IPS-20b (cell line): ENCODE measurements at regions not wholly inside any gene's neighbourhood (a gene's known extent, or its start where the extent isn't known, plus 50 kb on each side); places are given as distances from the start of the nearest gene placed in this dataset.

ENCODE experiments used
- H3K27ac ChIP-seq: one replicate; pipeline ENCODE4 v1.5.1; 2013; ENCODE audit warnings: low read length
- H3K27me3 ChIP-seq: 2 replicates; pipeline ENCODE4 v1.6.1; 2013; ENCODE audit warnings: mild to moderate bottlenecking, low read length, inconsistent platforms; ENCODE audit not compliant: insufficient read depth
- H3K36me3 ChIP-seq: 2 replicates; pipeline ENCODE4 v1.6.1; 2013; ENCODE audit warnings: low read depth, mild to moderate bottlenecking, inconsistent platforms, low read length, moderate library complexity; ENCODE audit not compliant: insufficient read depth
- H3K4me1 ChIP-seq: 2 replicates; pipeline ENCODE4 v1.6.1; 2013; ENCODE audit warnings: mild to moderate bottlenecking, control low read depth, inconsistent platforms, low read length, moderate library complexity; ENCODE audit not compliant: insufficient read depth
- H3K4me3 ChIP-seq: 2 replicates; pipeline ENCODE4 v1.5.1; 2013; ENCODE audit warnings: mild to moderate bottlenecking, low read length, inconsistent platforms
- H3K9ac ChIP-seq: 2 replicates; pipeline ENCODE4 v1.6.1; 2013; ENCODE audit warnings: low read depth, mild to moderate bottlenecking, inconsistent platforms, low read length, moderate library complexity
- H3K9me3 ChIP-seq: 2 replicates; pipeline ENCODE4 v1.6.1; 2013; ENCODE audit warnings: mild to moderate bottlenecking, low read depth, low read length, inconsistent platforms; ENCODE audit not compliant: insufficient read depth

GRCh38 chr14:101372894-101373620, 188.2 kb upstream of the DIO3 start:
- Histone ChIP-seq H3K36me3 (no peaks in the 10 kb centered on the region), H3K4me3 (no peak overlapping the region), H3K27me3 (no peaks in the 10 kb centered on the region; the same call in 1 of the 2 replicates), H3K4me1 (no peaks in the 10 kb centered on the region), H3K27ac (no peak overlapping the region), H3K9me3 (no peaks in the 10 kb centered on the region), H3K9ac (no peak overlapping the region)

- H3K27ac ChIP-seq, result no peak overlapping the region
- H3K9me3 ChIP-seq, result no peaks in the 10 kb centered on the region
- no peak overlapping the region for H3K4me3 ChIP-seq
- H3K27me3 ChIP-seq, result no peaks in the 10 kb centered on the region; the same call in 1 of the 2 replicates
- no peaks in the 10 kb centered on the region for H3K4me1 ChIP-seq
- no peaks in the 10 kb centered on the region for H3K36me3 ChIP-seq
- no peak overlapping the region for H3K9ac ChIP-seq
These were observed 187.5 kb upstream of the DIO3 start for GRCh38 chr14:101373690-101374295.

GRCh38 chr14:101374373-101375338, 186.6 kb upstream of the DIO3 start:
- Histone ChIP-seq H3K4me3 (no peak overlapping the region), H3K9me3 (no peaks in the 10 kb centered on the region), H3K27me3 (no peaks in the 10 kb centered on the region; the same call in 1 of the 2 replicates), H3K36me3 (no peaks in the 10 kb centered on the region), H3K27ac (no peak overlapping the region), H3K4me1 (no peaks in the 10 kb centered on the region), H3K9ac (no peak overlapping the region)

DNA sequence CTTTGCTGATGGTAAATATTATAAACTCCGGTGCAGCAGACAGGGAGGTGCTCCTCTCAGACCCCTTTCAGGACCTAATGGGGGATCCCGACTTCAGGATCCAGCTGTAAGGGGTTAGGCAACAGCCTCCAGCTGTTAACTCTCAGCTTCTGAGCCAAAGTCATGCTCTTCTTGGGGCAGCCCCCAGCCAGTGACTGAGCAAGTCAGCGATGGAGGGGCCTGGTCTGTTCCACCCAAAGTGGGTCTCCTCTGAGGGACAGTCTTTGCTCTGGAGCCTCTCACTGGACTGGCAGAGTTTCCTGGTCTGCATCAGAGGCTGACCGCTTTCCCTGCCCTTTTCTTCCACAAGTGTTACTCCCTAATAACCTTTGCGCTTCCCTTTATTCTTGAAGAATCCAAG, 184.2 kb upstream of the DIO3 start:
- Histone ChIP-seq H3K27ac (no peak overlapping the region), H3K27me3 (no peaks in the 10 kb centered on the region; the same call in 1 of the 2 replicates), H3K4me1 (no peaks in the 10 kb centered on the region), H3K4me3 (no peak overlapping the region), H3K9ac (no peak overlapping the region), H3K36me3 (no peaks in the 10 kb centered on the region), H3K9me3 (no peaks in the 10 kb centered on the region)

GRCh38 chr14:101379842-101380241, 181.5 kb upstream of the DIO3 start:
- Histone ChIP-seq H3K9ac (no peak overlapping the region), H3K27ac (no peak overlapping the region), H3K27me3 (no peaks in the 10 kb centered on the region), H3K36me3 (no peaks in the 10 kb centered on the region), H3K4me3 (no peak overlapping the region), H3K4me1 (no peaks in the 10 kb centered on the region), H3K9me3 (peaks cover 19% of the 10 kb centered on the region)

- Histone ChIP-seq H3K27me3 (no peaks in the 10 kb centered on the region), H3K36me3 (no peaks in the 10 kb centered on the region), H3K4me3 (no peak overlapping the region), H3K27ac (no peak overlapping the region), H3K9me3 (peaks cover 23% of the 10 kb centered on the region), H3K4me1 (no peaks in the 10 kb centered on the region), H3K9ac (no peak overlapping the region)
These were observed 180.8 kb upstream of the DIO3 start for GRCh38 chr14:101380512-101380911.

- H3K9ac ChIP-seq, result no peak overlapping the region
- H3K36me3 ChIP-seq, result no peaks in the 10 kb centered on the region
- no peaks in the 10 kb centered on the region for H3K27me3 ChIP-seq
- no peaks in the 10 kb centered on the region for H3K4me1 ChIP-seq
- no peak overlapping the region for H3K27ac ChIP-seq
- H3K9me3 ChIP-seq, result peaks cover 23% of the 10 kb centered on the region
- H3K4me3 ChIP-seq, result no peak overlapping the region
These were observed 180.4 kb upstream of the DIO3 start for GRCh38 chr14:101380940-101381339.

DNA sequence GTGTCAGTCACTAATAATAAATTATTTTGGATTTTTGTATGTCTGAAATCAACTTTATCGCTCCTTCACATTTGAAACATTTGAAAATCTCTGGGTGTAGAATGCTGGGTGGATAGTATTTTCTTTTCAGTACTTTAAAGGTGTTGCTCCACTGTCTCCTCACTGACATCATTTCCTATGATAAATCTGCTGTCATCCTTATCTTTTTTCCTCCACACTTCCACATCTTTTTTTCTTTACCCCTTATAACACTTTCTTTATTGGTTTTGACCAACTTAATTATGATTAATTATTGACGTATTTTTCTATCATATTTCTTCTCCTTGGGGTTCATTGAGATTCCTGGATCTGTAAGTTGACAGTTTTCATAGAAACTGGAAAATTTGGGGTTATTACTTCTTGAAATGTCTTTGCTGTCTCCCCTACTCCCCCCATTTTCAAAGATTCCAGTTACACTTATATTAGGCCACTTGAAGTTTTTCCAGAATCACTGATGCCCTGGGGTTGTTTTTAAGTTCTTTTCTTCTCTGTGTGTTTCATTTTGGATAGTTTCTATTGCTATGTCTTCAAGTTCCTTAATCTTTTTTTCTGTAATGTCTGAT, 177.5 kb upstream of the DIO3 start:
- no peaks in the 10 kb centered on the region for H3K4me1 ChIP-seq
- no peaks in the 10 kb centered on the region for H3K36me3 ChIP-seq
- no peak overlapping the region for H3K4me3 ChIP-seq
- no peak overlapping the region for H3K9ac ChIP-seq
- H3K27ac ChIP-seq, result no peak overlapping the region
- H3K9me3 ChIP-seq, result peaks cover 23% of the 10 kb centered on the region
- H3K27me3 ChIP-seq, result no peaks in the 10 kb centered on the region

DNA sequence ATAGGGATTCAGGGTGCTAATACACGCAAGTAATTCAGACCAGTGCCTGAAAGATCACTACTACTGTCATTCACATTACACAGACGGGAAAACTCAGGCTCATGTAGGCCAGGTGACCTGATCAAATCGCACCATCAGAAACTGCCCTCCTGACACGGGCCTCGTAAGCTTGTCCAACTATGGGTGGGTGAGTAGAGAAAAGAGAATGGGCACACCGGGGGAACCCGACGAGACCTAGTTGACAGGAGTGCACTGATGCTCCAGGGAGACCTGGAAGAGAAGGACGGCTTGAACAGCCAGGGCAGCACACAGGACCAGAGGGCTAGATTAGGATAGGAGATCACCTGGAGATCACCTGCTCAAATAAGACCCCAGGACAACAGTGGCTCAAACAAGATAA, 166.9 kb upstream of the DIO3 start:
- Histone ChIP-seq H3K36me3 (no peaks in the 10 kb centered on the region), H3K4me1 (no peaks in the 10 kb centered on the region), H3K9me3 (no peaks in the 10 kb centered on the region), H3K27me3 (no peaks in the 10 kb centered on the region), H3K4me3 (no peak overlapping the region), H3K27ac (no peak overlapping the region), H3K9ac (no peak overlapping the region)

GRCh38 chr14:101395779-101396178, 165.5 kb upstream of the DIO3 start:
- H3K4me3 ChIP-seq, result no peak overlapping the region
- H3K36me3 ChIP-seq, result no peaks in the 10 kb centered on the region
- H3K27me3 ChIP-seq, result no peaks in the 10 kb centered on the region
- no peaks in the 10 kb centered on the region for H3K4me1 ChIP-seq
- no peak overlapping the region for H3K9ac ChIP-seq
- no peak overlapping the region for H3K27ac ChIP-seq
- no peaks in the 10 kb centered on the region for H3K9me3 ChIP-seq

- Histone ChIP-seq H3K4me3 (no peak overlapping the region), H3K4me1 (no peaks in the 10 kb centered on the region), H3K36me3 (no peaks in the 10 kb centered on the region), H3K27me3 (no peaks in the 10 kb centered on the region), H3K27ac (no peak overlapping the region), H3K9me3 (no peaks in the 10 kb centered on the region), H3K9ac (no peak overlapping the region)
These were observed 164.1 kb upstream of the DIO3 start for GRCh38 chr14:101397206-101397605.
